Spleen (tissue), 11 donors: ENCODE measurements at regions not wholly inside any gene's neighbourhood (a gene's known extent, or its start where the extent isn't known, plus 50 kb on each side); places are given as distances from the start of the nearest gene placed in this dataset.

Experiments used
- DNase-seq: peaks from one replicate; pipeline ENCODE4 v3.0.0-alpha.2; 2020
- H3K27ac ChIP-seq, 8 donors: fragments of 200-600 bp; sonication (generic) in 7 of 8; 1 replicate in 4 of 8; 2 replicates in 4 of 8; pipeline versions ENCODE4 v1.5.0 to v1.8.0; 2016 to 2021; ENCODE audit warnings: inconsistent platforms in 4 of 8, mild to moderate bottlenecking in 4 of 8, moderate library complexity in 1 of 8
- H3K27me3 ChIP-seq, 7 donors: fragments of 200-600 bp; sonication (generic) in 6 of 7; replicated peaks in 1 of 7; 1 replicate in 4 of 7; 2 replicates in 3 of 7; pipeline versions ENCODE4 v1.5.0 to v1.8.0; 2016 to 2021; ENCODE audit warnings: inconsistent platforms in 3 of 7, mild to moderate bottlenecking in 1 of 7
- H3K36me3 ChIP-seq, 6 donors: fragments of 200-600 bp; sonication (generic) in 5 of 6; 1 replicate in 4 of 6; 2 replicates in 2 of 6; pipeline versions ENCODE4 v1.5.0 to v1.8.0; 2016 to 2021; ENCODE audit warnings: inconsistent platforms in 2 of 6
- H3K4me1 ChIP-seq, 6 donors: fragments of 200-600 bp; sonication (generic) in 5 of 6; 1 replicate in 3 of 6; 2 replicates in 3 of 6; pipeline versions ENCODE4 v1.5.0 to v1.8.0; 2016 to 2021; ENCODE audit warnings: inconsistent platforms in 3 of 6
- H3K4me3 ChIP-seq, 8 donors: fragments of 200-600 bp; sonication (generic) in 7 of 8; 1 replicate in 4 of 8; 2 replicates in 4 of 8; pipeline versions ENCODE4 v1.5.0 to v1.8.0; 2016 to 2021; ENCODE audit warnings: inconsistent platforms in 4 of 8, mild to moderate bottlenecking in 4 of 8, moderate library complexity in 2 of 8
- H3K9me3 ChIP-seq, 8 donors: fragments of 200-600 bp; sonication (generic) in 7 of 8; 1 replicate in 4 of 8; 2 replicates in 4 of 8; pipeline versions ENCODE4 v1.5.0 to v1.8.0; 2016 to 2021; ENCODE audit warnings: inconsistent platforms in 4 of 8
- POLR2A ChIP-seq, 3 donors: fragments of 450-650 bp; IDR thresholded peaks; one replicate each; pipeline ENCODE4 v1.5.1; 2017; ENCODE audit warnings: antibody characterized with exemption in 3 of 3, mild to moderate bottlenecking in 1 of 3
- POLR2AphosphoS5 ChIP-seq, 3 donors: sonication (generic); formaldehyde crosslinking; IDR thresholded peaks; one replicate each; pipeline ENCODE4 v1.5.1; 2017; ENCODE audit warnings: antibody characterized with exemption in 3 of 3
- WGBS, 5 donors: extraction: QIAGEN DNeasy Blood & Tissue Kit in 3 of 5; methylation state at CpG; one replicate each; pipeline versions ENCODE4 v1.1.5 to v1.1.7; 2013 to 2018; 5-methylcytosine and 5-hydroxymethylcytosine counted together
- intact Hi-C: fragments of 100-400 bp; cut with DNase I; formaldehyde crosslinking; loops from one replicate; pipeline ENCODE4 v1.15.0; 2023; ENCODE audit warnings: low total_unique reads
- TF ChIP-seq, protein P1 (sequence below), 11 experiments: fragments of 200-600 bp in 7 of 11; fragments of 450-650 bp in 4 of 11; sonication (generic) in 4 of 11; IDR thresholded peaks in 8 of 11; conservative IDR thresholded peaks in 3 of 11; 1 replicate in 7 of 11; 2 replicates in 4 of 11; pipeline versions ENCODE4 v1.4.0 to v1.8.0; 2016 to 2021; ENCODE audit warnings: antibody characterized with exemption in 11 of 11, inconsistent platforms in 4 of 11, mild to moderate bottlenecking in 1 of 11
- donor health status: healthy with polysubstance abuse.
- donor health status: DM: no; HTN: no; CAD: no; lungs with moderate emphysema.
- donor health status: DM: no; HTN: no; CAD: no.
- donor health status: Bipolar disorder and iron deficiency.
- donor health status: healthy.
- donor health status: DM: no; HTN: no; CAD: no.
- donor health status: DM: yes; HTN: yes; CAD: no.

DNA sequence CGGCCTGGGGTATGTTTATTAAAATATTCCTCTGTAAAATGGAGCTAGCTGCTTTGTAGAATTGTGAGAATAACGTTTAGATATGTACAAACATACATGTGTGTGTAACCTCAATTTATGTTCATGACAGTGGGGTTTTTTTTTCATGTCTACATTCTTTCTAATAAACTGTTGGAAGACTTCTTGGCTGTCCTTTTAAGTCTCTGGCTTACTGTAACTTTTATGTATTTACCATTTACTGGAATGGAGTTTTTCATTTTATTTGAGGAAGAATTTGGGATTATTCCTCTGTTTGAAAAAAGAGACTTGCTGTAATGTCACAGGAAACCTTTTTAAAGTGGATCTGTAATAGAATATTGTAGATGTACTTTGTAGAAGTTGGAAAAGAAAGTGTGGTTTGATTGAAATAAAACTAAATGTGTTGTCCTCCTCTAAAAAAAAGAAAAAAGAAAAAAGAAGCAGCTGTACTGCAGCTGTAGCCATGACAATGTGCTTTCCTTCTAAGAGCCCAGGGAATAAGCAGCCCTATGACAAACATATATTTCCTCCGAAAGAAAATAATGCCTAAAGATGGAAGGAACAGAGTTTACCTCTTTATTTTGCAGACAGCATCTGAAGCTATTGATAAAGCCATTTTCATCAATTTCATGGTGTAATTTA is 71.2 kb upstream of the FREM1 start:
- WGBS, 5 donors = 63 to 79% (median 67%) methylated on average over 3 of the region's 3 CpGs
- no peaks in the 10 kb centered on the region for H3K36me3 ChIP-seq
- no peak for DNase-seq
- H3K4me3 ChIP-seq = no peak overlapping the region
- H3K9me3 ChIP-seq = peaks cover 0 to 13% (median 6%) of the 10 kb centered on the region in 8 donors
- no peak overlapping the region for H3K27ac ChIP-seq
- H3K4me1 ChIP-seq = no peaks in the 10 kb centered on the region
- no peaks in the 10 kb centered on the region for H3K27me3 ChIP-seq
- intact Hi-C loops = no loop called here
- TF ChIP-seq, protein P1, sequence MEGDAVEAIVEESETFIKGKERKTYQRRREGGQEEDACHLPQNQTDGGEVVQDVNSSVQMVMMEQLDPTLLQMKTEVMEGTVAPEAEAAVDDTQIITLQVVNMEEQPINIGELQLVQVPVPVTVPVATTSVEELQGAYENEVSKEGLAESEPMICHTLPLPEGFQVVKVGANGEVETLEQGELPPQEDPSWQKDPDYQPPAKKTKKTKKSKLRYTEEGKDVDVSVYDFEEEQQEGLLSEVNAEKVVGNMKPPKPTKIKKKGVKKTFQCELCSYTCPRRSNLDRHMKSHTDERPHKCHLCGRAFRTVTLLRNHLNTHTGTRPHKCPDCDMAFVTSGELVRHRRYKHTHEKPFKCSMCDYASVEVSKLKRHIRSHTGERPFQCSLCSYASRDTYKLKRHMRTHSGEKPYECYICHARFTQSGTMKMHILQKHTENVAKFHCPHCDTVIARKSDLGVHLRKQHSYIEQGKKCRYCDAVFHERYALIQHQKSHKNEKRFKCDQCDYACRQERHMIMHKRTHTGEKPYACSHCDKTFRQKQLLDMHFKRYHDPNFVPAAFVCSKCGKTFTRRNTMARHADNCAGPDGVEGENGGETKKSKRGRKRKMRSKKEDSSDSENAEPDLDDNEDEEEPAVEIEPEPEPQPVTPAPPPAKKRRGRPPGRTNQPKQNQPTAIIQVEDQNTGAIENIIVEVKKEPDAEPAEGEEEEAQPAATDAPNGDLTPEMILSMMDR (IDR thresholded peaks at IDR 0.05 in 8 of 11, conservative IDR thresholded peaks at IDR 0.05 in 3 of 11) = no peak
- TF ChIP-seq POLR2AphosphoS5 (IDR thresholded peaks at IDR 0.05) (no peak), POLR2A (IDR thresholded peaks at IDR 0.05) (no peak)

DNA sequence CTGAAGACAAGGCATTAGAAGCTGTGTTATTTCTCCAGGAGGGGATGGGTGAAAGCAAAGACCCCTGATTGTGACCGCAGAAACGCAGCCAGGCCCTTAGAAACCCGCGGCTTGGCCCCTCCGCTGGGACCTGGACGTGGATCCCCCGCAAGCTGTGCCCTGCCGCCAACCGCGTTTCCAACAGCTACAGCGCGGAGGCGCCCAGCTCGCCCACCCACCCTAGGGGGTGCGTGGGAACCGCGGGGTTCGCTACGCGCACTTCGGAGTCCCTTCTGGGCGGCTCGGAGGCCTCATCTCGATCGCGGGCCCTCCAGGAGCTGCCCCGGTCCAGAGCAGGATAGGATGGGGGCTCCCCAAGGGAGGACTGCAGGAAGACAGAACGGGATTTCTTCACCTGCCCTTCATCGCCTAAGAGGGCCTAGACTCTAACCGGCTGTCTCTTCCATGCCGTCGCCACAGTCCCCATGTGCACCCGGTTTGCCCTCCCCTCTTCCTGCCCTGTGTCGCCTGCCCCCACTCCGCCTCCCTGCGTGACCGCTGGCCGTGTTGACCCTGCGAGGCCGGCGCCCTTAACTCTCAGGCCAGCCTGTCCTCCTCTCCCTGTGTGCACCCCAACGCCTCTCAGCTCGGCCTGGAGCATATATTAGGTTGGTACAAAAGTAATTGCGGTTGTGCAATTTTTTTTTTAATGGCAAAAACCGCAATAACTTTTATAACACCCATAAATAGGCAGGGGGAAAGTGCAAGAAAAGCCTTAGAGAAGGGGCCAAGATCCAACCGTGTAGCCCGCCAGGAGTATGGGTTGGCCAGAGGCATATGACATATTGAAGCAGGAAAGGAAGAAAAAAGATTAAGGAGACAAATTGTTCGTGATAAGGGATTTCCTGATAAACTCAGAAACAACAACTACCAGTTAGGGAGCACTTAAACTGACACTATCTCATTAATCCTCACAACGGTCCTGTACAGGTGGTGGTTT is 68.1 kb upstream of the FREM1 start:
- DNase-seq = peak; percentile 70
- H3K4me1 ChIP-seq = no peaks in the 10 kb centered on the region
- no peak for TF ChIP-seq POLR2AphosphoS5 (IDR thresholded peaks at IDR 0.05)
- TF ChIP-seq, protein P1 (IDR thresholded peaks at IDR 0.05 in 8 of 11, conservative IDR thresholded peaks at IDR 0.05 in 3 of 11) = no peak
- TF ChIP-seq POLR2A (IDR thresholded peaks at IDR 0.05) = no peak
- H3K27ac ChIP-seq = no peak overlapping the region
- no peak overlapping the region for H3K4me3 ChIP-seq
- H3K36me3 ChIP-seq = no peaks in the 10 kb centered on the region
- H3K9me3 ChIP-seq = peaks cover 0 to 13% (median 6%) of the 10 kb centered on the region in 8 donors
- intact Hi-C loops = no loop called here
- 66 to 90% (median 88%) methylated on average over 28 to 49 of the region's 49 CpGs for WGBS, 5 donors
- H3K27me3 ChIP-seq = no peaks in the 10 kb centered on the region

DNA sequence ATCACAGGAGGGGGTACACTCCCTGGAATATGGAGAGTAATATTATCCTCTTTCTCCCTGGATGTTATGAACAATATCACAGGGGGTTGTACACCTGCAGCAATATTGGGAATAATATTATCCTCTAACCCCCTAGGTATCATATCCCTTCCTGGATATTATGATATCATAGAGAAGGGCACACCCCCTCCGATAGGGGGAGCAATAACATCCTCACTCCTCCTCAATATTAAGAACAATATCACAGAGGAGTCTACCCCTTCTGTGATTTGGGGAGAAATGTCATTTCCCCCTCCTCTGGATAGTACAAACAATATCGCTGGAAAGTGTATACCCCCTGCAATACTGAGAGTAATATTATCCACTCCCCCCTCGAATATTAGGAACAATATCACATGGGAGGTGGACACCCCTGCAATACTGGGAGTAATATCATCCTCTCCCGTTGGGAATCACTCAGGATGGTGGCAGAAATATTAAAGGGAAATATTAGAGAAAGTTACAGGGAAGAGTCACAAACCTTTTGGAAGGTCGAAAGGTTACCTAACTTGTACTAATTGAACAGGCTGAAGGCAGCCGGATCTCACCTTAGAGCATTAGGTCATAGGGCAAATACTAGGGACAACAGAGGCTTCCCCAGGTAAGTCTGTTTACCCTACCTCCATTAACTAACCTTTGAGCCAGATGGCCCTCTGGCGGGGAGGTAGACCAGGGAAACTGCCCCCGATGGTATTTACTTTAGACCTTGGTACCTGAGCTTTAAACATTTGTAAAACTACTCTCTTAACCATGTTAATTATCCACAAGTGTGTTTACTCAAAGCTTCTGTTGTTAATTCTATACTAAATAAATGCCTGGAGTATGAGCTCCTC is 57.5 kb upstream of the FREM1 start:
- TF ChIP-seq, protein P1 (IDR thresholded peaks at IDR 0.05 in 8 of 11, conservative IDR thresholded peaks at IDR 0.05 in 3 of 11) = no peak
- no peak for TF ChIP-seq POLR2A (IDR thresholded peaks at IDR 0.05)
- no peak for TF ChIP-seq POLR2AphosphoS5 (IDR thresholded peaks at IDR 0.05)
- DNase-seq = no peak
- H3K4me1 ChIP-seq = no peaks in the 10 kb centered on the region
- intact Hi-C loops = no loop called here
- H3K27me3 ChIP-seq = peaks cover 0 to 4% (median 0%) of the 10 kb centered on the region in 7 donors
- H3K4me3 ChIP-seq = no peak overlapping the region
- peaks cover 0 to 7% (median 2%) of the 10 kb centered on the region in 8 donors for H3K9me3 ChIP-seq
- WGBS, 5 donors = 77 to 90% (median 86%) methylated on average over 8 of the region's 8 CpGs
- no peaks in the 10 kb centered on the region for H3K36me3 ChIP-seq
- no peak overlapping the region for H3K27ac ChIP-seq
